ENCODE measurements at regions not wholly inside any gene's neighbourhood (a gene's known extent, or its start where the extent isn't known, plus 50 kb on each side); places are given as distances from the start of the nearest gene placed in this dataset.
A peak's percentile ranks its signal among the peaks of the same experiment; 100 is the strongest.
"Not testable (repeated sequence)": the region's sequence is repeated elsewhere in the genome, so short reads cannot be mapped to it uniquely, and the experiment has no call there.

DNA sequence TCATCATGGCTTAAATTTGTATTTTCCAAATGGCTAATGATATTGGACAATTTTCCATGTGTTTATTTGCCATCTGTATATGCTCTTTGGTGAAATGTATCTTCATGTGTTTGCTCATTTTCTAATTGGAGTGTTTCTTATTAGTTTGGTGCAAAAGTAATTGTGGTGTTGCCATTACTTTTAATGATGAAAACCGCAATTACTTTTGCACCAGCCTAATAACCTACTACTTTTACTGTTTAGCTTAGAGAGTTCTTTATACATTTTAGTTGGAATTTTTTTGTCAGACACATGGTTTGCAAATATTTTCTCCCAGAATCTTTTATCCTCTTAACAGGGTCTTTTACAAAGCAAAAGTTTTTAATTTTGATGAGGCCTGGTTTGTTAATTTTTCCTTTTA, 141.0 kb upstream of the AGTR1 start:
- Histone ChIP-seq H3K9me3 (no peaks in the 10 kb centered on the region), H3K4me1 (no peaks in the 10 kb centered on the region), H3K27me3 (no peaks in the 10 kb centered on the region), H3K36me3 (no peaks in the 10 kb centered on the region), H3K4me3 (no peak overlapping the region), H3K27ac (no peak overlapping the region)
- intact Hi-C loops (cut with DNase I; ENCODE audit: low total_unique reads), result no loop called here
- TF ChIP-seq CTCF (IDR thresholded peaks at IDR 0.05) (no peak), POLR2AphosphoS5 (IDR thresholded peaks at IDR 0.05) (no peak), POLR2A (IDR thresholded peaks at IDR 0.05) (no peak)
- DNase-seq (ENCODE audit: low spot score in 2 of 2), result no peak

GRCh38 chr3:148577579-148577978, 120.1 kb upstream of the AGTR1 start:
- H3K4me1 ChIP-seq; H3K36me3 ChIP-seq; H3K9me3 ChIP-seq; H3K27ac ChIP-seq; H3K27me3 ChIP-seq; DNase-seq (ENCODE audit: low spot score in 2 of 2); H3K4me3 ChIP-seq; intact Hi-C loops (cut with DNase I; ENCODE audit: low total_unique reads): not testable (repeated sequence)

DNA sequence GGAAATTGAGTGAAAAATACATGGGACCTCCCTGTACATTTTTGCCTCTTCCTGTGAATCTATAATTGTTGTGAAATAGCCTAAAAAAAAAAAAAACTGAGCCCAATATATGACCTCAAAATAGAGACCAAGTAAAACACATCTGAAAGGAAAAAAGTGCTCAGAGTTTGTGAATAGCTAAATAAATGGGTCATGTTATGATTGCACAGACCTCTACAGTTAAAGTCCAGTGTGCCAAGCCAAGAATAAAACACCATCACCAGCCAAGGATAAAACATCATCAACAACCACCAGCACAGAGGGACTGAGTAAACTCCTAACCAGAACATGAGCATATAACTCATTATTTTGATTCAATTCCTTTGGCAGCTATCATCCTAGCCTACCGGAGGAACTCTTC, 115.6 kb upstream of the AGTR1 start:
- no peak overlapping the region for H3K4me3 ChIP-seq
- no peaks in the 10 kb centered on the region for H3K36me3 ChIP-seq
- no peaks in the 10 kb centered on the region for H3K4me1 ChIP-seq
- intact Hi-C loops (cut with DNase I; ENCODE audit: low total_unique reads), result no loop called here
- H3K9me3 ChIP-seq, result no peaks in the 10 kb centered on the region
- no peak for TF ChIP-seq POLR2AphosphoS5 (IDR thresholded peaks at IDR 0.05)
- TF ChIP-seq CTCF (IDR thresholded peaks at IDR 0.05), result no peak
- TF ChIP-seq POLR2A (IDR thresholded peaks at IDR 0.05), result no peak
- no peak for DNase-seq (ENCODE audit: low spot score in 2 of 2)
- peak overlapping the region in 1 of 2 donors; percentile 41 for H3K27ac ChIP-seq
- H3K27me3 ChIP-seq, result no peaks in the 10 kb centered on the region

DNA sequence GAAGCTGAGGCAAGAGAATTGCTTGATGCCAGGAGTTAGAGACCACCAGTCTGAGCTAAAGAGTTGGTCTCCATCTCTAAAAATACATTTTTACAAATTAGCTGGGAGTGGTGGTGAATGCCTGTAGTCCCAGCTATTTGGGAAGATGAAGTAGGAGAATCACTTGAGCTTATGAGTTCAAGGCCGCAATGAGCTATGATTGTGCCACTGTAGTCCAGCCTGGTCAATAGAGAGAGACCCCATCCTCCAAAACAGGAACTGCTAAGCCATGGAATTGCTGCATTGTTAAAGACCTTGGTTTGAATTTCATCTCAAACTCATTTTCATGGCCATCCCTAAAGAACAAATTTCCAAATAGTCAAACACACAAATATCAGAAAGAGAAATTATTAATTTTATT, 113.9 kb upstream of the AGTR1 start:
- Histone ChIP-seq H3K4me1 (no peaks in the 10 kb centered on the region), H3K9me3 (no peaks in the 10 kb centered on the region), H3K36me3 (no peaks in the 10 kb centered on the region), H3K4me3 (no peak overlapping the region), H3K27ac (no peak overlapping the region), H3K27me3 (no peaks in the 10 kb centered on the region)
- no peak for DNase-seq (ENCODE audit: low spot score in 2 of 2)
- intact Hi-C loops (cut with DNase I; ENCODE audit: low total_unique reads), result no loop called here
- no peak for TF ChIP-seq CTCF (IDR thresholded peaks at IDR 0.05)
- no peak for TF ChIP-seq POLR2AphosphoS5 (IDR thresholded peaks at IDR 0.05)
- TF ChIP-seq POLR2A (IDR thresholded peaks at IDR 0.05), result no peak

GRCh38 chr3:148584438-148584837, 113.3 kb upstream of the AGTR1 start:
- H3K36me3 ChIP-seq, result no peaks in the 10 kb centered on the region
- H3K27ac ChIP-seq, result no peak overlapping the region
- TF ChIP-seq POLR2A (IDR thresholded peaks at IDR 0.05), result no peak
- TF ChIP-seq CTCF (IDR thresholded peaks at IDR 0.05), result no peak
- no peak for TF ChIP-seq POLR2AphosphoS5 (IDR thresholded peaks at IDR 0.05)
- DNase-seq (ENCODE audit: low spot score in 2 of 2), result no peak
- intact Hi-C loops (cut with DNase I; ENCODE audit: low total_unique reads), result no loop called here
- no peaks in the 10 kb centered on the region for H3K27me3 ChIP-seq
- H3K4me1 ChIP-seq, result no peaks in the 10 kb centered on the region
- H3K4me3 ChIP-seq, result no peak overlapping the region
- no peaks in the 10 kb centered on the region for H3K9me3 ChIP-seq

- H3K27ac ChIP-seq, result no peak overlapping the region
- intact Hi-C loops (cut with DNase I; ENCODE audit: low total_unique reads), result no loop called here
- DNase-seq (ENCODE audit: low spot score in 2 of 2), result no peak
- H3K36me3 ChIP-seq, result no peaks in the 10 kb centered on the region
- H3K27me3 ChIP-seq, result no peaks in the 10 kb centered on the region
- H3K4me3 ChIP-seq, result no peak overlapping the region
- TF ChIP-seq CTCF (IDR thresholded peaks at IDR 0.05), result no peak
- TF ChIP-seq POLR2A (IDR thresholded peaks at IDR 0.05), result no peak
- no peak for TF ChIP-seq POLR2AphosphoS5 (IDR thresholded peaks at IDR 0.05)
- no peaks in the 10 kb centered on the region for H3K9me3 ChIP-seq
- H3K4me1 ChIP-seq, result no peaks in the 10 kb centered on the region
These were observed 111.9 kb upstream of the AGTR1 start for GRCh38 chr3:148585671-148586379.

Measured in breast epithelium (tissue), 4 donors.